Activated T-helper 9 cell treated with anti-CD3 and anti-CD28 coated beads, Interleukin-2, amount 50 U/mL, for 16 hours (primary cell): ENCODE measurements at regions not wholly inside any gene's neighbourhood (a gene's known extent, or its start where the extent isn't known, plus 50 kb on each side); places are given as distances from the start of the nearest gene placed in this dataset.

Experiments
- DNase-seq: peaks from one replicate; pipeline ENCODE4 v3.0.0-alpha.2; 2020; ENCODE audit warnings: low read depth

DNA sequence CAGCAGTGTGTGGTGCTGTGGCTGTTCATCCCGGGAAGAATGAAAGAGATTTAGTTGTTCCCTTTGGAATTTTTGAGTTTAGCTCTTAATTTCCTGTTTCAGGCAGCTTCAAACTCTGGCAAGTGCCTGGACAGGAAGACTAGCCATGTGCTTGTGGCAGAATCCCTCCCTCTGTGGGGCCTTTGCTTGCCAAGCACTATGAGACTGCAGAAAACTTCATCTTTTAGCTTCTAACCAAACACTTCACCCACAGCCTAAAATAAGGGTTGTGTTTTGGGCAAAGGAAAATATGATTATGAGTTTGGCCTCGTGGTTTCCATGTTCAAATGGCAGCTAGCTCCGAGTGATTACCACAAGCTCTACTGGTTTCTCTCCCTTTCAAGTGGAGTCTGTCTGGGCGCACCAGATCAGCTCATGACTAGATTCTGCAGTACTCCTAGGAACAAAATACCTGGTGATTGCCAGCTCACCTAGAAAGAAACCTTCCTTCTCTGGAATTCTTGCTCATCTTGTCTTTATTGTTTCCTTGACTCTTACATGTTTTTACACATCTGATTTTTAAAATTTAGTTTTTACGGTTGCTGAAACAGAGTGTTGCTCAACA is 707.5 kb downstream of the SLITRK6 start:
- DNase-seq, result no peak

- DNase-seq, result no peak
Measured at GRCh38 chr13:85089186-85089585, 710.0 kb downstream of the SLITRK6 start.

GRCh38 chr13:85080691-85081090 is 718.5 kb downstream of the SLITRK6 start:
- no peak for DNase-seq

- DNase-seq, result no peak
Measured at GRCh38 chr13:85076343-85076742, 722.9 kb downstream of the SLITRK6 start.

GRCh38 chr13:85074543-85075313 is 724.5 kb downstream of the SLITRK6 start:
- no peak for DNase-seq

DNA sequence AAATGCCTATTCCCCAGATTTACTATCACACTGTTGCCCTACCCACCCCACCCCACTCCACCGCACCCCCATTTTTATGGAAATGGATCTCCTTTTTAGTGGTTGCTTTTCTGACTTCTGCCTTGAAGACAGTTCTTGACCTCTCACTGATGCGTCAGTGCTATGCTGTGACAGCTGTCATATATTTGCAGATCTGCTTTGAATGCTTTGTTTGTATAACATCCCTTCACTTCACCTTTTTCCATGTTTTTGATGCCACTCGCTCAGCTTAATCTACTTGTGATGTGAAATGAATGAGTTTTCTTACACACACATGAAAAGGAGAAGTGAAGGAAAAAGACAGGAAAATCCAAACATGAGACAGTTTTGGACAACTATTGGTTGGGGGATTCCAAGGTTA is 731.0 kb downstream of the SLITRK6 start:
- DNase-seq, result no peak

DNA sequence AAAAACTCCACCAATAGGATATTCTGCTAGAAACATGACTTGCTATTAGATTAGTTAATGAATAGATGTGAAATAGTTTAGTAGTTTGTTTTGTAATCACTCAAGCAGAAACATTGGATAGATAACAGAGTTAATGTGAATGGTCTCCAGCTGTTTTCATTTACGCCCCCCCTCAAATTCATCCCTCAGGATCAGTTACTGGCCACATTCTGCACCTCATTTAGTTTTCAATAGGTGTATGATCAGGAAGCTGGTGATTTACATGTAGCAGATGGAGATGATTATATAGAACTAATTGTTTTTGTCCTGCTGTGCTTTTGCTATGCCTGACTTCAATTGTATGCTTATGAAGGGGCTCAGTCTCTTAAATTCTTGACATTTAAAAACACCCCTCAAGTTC is 759.0 kb downstream of the SLITRK6 start:
- no peak for DNase-seq

DNA sequence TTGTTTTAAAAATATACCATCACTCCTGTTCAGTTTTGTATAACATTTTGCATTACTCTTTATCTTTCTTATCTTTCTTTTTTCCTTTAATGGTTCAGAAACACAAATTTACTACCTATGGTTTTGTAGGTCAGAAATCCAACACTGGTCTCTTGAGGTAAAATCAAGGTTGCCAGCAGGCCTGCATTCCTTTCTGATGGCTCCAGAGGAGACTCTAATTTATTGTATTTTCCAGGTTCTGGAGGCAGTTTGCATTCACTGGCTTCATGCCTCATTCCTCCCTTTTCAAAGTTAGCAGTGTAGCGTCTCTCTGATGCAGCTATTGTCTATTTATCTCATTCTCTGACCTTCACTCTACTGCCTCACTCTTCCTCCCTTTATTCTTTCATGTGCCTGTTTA is 767.4 kb downstream of the SLITRK6 start:
- DNase-seq, result no peak

DNA sequence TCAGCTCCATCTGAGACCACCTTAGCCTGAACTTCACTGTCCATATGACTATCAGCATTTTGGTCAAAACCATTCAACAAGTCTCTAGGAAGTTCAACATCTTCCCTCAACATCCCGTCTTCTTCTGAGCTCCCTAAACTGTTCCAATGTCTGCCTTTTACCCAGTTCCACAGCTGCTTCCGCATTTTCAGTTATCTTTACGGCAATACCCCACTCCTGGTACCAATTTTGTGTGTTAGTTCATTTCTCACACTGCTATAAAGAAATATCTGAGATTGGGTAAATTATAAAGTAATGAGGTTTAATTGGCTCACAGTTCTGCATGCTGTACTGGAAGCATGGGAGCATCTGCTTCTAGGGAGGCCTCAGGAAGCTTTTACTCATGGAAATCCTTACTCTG is 771.2 kb downstream of the SLITRK6 start:
- no peak for DNase-seq

- no peak for DNase-seq
Measured at GRCh38 chr13:85019121-85019520, 780.1 kb downstream of the SLITRK6 start.

GRCh38 chr13:85013006-85013405 is 786.2 kb downstream of the SLITRK6 start:
- no peak for DNase-seq

DNA sequence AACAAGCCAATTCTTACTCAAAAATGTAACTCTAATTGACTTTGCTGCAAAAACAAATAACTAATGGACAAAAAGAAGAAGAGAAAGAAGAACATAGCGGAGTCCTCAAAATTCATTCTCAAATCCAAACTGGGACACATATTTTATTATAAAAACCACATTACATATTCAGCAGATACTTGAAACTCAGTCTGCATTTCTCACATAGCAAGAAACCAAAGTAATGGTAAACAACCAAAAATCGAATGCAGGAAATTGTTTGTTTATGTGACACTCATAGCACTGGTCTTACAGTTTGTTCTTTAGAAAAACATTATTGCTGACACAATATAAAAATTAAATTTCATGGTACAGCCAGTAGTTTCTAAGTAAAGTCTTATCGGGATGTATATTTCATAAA is 789.8 kb downstream of the SLITRK6 start:
- DNase-seq, result no peak

DNA sequence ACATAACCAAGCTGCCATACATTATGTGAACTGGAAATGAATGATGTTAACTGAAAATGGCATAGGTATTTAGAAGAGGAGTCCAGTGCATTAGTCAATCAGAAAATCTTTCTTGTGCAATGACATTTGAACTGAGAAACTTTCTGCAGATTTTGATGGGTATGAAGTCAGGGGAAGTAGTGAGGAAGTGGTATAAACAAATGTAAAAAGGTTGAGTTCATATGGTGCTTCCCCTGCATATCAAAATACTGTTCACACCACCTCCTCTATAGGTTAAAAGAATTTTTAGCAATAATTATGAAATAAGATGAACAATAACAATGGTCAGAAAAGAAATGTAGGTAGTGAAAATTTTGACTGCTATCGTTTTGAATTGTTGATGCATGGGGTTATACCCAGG is 800.0 kb downstream of the SLITRK6 start:
- no peak for DNase-seq

- DNase-seq, result no peak
Measured at GRCh38 chr13:84998681-84999080, 800.5 kb downstream of the SLITRK6 start.

DNA sequence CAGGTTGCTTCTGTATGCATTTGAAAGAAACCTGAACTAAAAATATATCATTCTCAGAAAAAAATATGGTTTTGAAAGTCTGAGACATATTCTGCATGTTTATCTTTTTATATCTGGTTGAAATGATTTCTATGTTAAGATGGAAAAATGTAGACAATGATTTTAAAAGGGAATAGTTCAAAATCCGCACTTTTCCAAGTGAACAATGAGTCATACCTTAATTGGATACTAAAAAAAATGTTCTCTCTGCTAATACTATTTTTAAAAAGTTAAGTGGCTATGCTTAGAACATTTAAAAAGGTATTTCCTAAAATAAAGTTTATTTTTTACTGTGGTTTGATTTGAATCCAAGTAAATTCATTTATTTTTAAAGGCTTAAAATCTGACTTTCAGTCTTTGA is 801.4 kb downstream of the SLITRK6 start:
- DNase-seq, result no peak

- no peak for DNase-seq
Measured at GRCh38 chr13:84994582-84994981, 804.6 kb downstream of the SLITRK6 start.

DNA sequence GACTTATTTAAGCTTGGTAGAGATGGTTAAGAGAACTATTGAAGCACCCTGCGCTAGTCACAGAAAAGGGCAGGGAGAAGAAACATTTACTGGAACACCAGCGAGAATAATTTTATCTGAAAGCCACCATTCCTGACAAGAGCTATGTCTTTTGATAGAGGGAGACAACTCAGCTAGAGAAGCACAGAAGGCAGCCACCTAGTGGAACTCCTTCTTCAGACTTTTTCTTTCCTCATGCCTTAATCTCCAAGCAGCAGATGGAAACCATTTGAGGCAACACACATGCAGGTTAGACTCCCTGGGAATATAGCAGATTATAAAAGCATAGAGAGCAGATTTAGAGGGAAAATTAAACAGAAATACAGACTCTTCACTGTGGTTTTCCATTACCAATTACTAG is 813.4 kb downstream of the SLITRK6 start:
- no peak for DNase-seq

DNA sequence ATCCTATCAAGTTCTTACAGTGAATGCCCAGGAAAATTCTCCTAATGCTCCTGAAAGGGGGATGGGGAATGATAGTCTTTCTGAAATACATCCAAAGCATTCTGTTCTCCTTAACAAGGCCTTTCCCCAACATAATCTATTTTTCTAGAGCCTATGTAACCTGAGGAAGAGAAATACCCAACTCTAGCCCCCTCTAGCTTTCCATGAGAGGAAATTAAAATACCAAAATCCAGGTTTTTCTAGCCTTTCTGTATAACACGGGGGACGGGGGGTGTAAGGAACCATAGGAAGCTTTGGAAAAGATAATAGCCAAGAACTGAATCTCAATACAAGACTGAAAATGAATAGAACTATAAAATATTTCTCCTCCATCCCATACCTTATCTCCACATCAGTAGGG is 815.9 kb downstream of the SLITRK6 start:
- DNase-seq, result no peak

- DNase-seq, result no peak
Measured at GRCh38 chr13:84980571-84980970, 818.6 kb downstream of the SLITRK6 start.

GRCh38 chr13:84978851-84979250 is 820.4 kb downstream of the SLITRK6 start:
- no peak for DNase-seq

DNA sequence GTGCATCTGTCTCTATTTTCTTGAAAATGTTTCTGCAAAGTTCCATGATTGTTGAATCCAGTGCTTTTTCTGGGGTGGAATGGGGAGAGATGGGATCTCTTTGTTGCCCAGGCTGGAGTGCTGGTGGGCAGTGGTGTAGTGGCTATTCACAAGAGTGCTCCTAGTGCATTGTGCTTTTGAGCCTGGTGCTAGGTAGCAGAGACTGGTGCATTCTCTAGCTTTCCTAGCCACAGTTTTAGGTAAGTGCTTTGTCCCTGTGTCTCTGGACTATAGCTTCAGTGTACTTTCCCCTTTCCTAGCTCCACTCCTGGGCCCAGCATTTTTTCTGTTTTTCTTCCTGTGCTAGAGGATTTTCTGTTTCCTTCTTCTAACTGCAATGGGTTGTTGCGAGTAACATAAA is 825.6 kb downstream of the SLITRK6 start:
- DNase-seq, result no peak

- DNase-seq, result no peak
Measured at GRCh38 chr13:84972907-84973306, 826.3 kb downstream of the SLITRK6 start.

GRCh38 chr13:84962849-84963248 is 836.4 kb downstream of the SLITRK6 start:
- no peak for DNase-seq

DNA sequence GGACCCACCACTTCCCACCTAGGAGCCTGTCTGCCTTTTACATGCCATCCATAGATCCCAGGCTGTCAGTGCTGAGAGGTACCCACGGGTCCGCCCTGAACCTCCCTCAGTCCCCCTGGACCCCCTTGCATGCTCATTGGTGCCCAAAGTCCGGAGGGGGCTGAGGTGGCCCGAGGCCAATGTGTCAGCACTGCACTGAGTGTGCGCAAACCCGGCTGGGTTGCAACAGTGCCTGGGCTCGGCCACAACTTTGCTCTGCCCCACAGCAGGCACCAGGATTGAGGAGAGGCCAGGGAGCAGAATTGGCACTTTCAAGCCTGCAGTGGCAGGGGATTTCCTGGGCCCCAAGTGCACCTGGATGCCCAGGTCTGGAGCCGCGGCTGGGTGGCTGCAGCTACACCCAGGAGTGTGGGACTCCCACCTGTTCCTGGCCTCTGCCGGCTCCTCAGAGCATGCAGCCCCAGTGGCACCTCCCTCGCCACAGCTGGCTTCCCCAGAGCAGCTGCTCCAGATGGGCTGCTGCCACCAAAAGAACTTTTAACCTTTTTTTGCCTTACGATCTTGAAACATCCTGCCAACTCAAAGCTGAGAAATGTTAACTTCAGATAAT is 837.0 kb downstream of the SLITRK6 start:
- no peak for DNase-seq
